SK-N-SH (cell line): ENCODE measurements at regions not wholly inside any gene's neighbourhood (a gene's known extent, or its start where the extent isn't known, plus 50 kb on each side); places are given as distances from the start of the nearest gene placed in this dataset.

ENCODE experiments used
- CTCF ChIA-PET: fragments of 300-600, 350-600 bp; formaldehyde crosslinking; extraction: SDS; loops from one replicate; lab custom pipeline; 2021; lab: Yijun Ruan, JAX
- POLR2A ChIA-PET: fragments of 350-600 bp; sonication (Branson Sonifier 250); formaldehyde crosslinking; extraction: SDS; loops from one replicate; lab custom pipeline; 2020; ENCODE audit warnings: antibody characterized with exemption, inconsistent platforms; lab: Yijun Ruan, JAX
- DNase-seq: peaks from one replicate; pipeline ENCODE4 v3.0.0; 2012
- H2AFZ ChIP-seq: fragments of 200-600 bp; sonication (generic); 2 replicates; pipeline ENCODE4 v1.8.1; 2016; ENCODE audit warnings: antibody characterized with exemption, mild to moderate bottlenecking, low read depth
- H3F3A ChIP-seq: fragments of 200-600 bp; sonication (generic); replicated peaks from 2 replicates; pipeline ENCODE3; 2016; ENCODE audit warnings: antibody characterized with exemption, mild to moderate bottlenecking; ENCODE audit not compliant: insufficient read depth
- H3K27ac ChIP-seq, 2 experiments: fragments of 200-500 bp in 1 of 2; fragments of 200-600 bp in 1 of 2; sonication (Bioruptor generic) in 1 of 2; sonication (generic), shearing (Covaris generic) in 1 of 2; 2 replicates each; pipeline versions ENCODE4 v1.5.1 to v1.6.1; 2014 to 2016; ENCODE audit warnings: low read depth in 2 of 2, inconsistent platforms in 1 of 2, low read length in 1 of 2, mild to moderate bottlenecking in 1 of 2, mixed read lengths in 1 of 2
- H3K27me3 ChIP-seq: fragments of 200-600 bp; sonication (generic), shearing (Covaris generic); 2 replicates; pipeline ENCODE4 v1.6.1; 2016; ENCODE audit warnings: mixed run types; ENCODE audit not compliant: insufficient read depth
- H3K36me3 ChIP-seq, 2 experiments: fragments of 200-500 bp in 1 of 2; fragments of 200-600 bp in 1 of 2; sonication (Bioruptor generic) in 1 of 2; sonication (generic) in 1 of 2; replicated peaks in 1 of 2; 2 replicates each; pipeline versions ENCODE3 to v1.5.1; 2014 to 2016; ENCODE audit warnings: low read length in 1 of 2, mild to moderate bottlenecking in 1 of 2; ENCODE audit not compliant: insufficient read depth in 2 of 2, control insufficient read depth in 1 of 2
- H3K4me1 ChIP-seq, 2 experiments: fragments of 200-500 bp in 1 of 2; fragments of 200-600 bp in 1 of 2; sonication (Bioruptor generic) in 1 of 2; sonication (generic), shearing (Covaris generic) in 1 of 2; 2 replicates each; pipeline versions ENCODE4 v1.5.1 to v1.6.1; 2014 to 2016; ENCODE audit warnings: low read depth in 1 of 2, low read length in 1 of 2, mixed run types in 1 of 2; ENCODE audit not compliant: insufficient read depth in 2 of 2, control insufficient read depth in 1 of 2
- H3K4me2 ChIP-seq: fragments of 200-600 bp; sonication (generic), shearing (Covaris generic); 2 replicates; pipeline ENCODE4 v1.6.1; 2017; ENCODE audit warnings: mixed run types
- H3K4me3 ChIP-seq, 2 experiments: fragments of 200-500 bp in 1 of 2; fragments of 200-600 bp in 1 of 2; sonication (Bioruptor generic) in 1 of 2; sonication (generic), shearing (Covaris generic) in 1 of 2; 2 replicates each; pipeline versions ENCODE4 v1.5.1 to v1.8.1; 2014 to 2016; ENCODE audit warnings: low read depth in 2 of 2, inconsistent platforms in 1 of 2, low read length in 1 of 2, mild to moderate bottlenecking in 1 of 2, mixed read lengths in 1 of 2, moderate library complexity in 1 of 2
- H3K79me2 ChIP-seq: fragments of 200-600 bp; sonication (generic); 2 replicates; pipeline ENCODE4 v1.8.1; 2017; ENCODE audit warnings: mild to moderate bottlenecking; ENCODE audit not compliant: insufficient read depth
- H3K9ac ChIP-seq: fragments of 200-600 bp; sonication (generic); 2 replicates; pipeline ENCODE4 v1.6.1; 2017; ENCODE audit warnings: mixed run types
- H3K9me2 ChIP-seq: fragments of 200-600 bp; sonication (generic); 2 replicates; pipeline ENCODE4 v1.6.1; 2017; ENCODE audit warnings: mixed run types
- H3K9me3 ChIP-seq: fragments of 200-600 bp; sonication (generic); 2 replicates; pipeline ENCODE4 v1.6.1; 2017; ENCODE audit warnings: mixed run types, mild to moderate bottlenecking, moderate library complexity
- H4K20me1 ChIP-seq: fragments of 200-600 bp; sonication (generic); 2 replicates; pipeline ENCODE4 v1.6.1; 2017; ENCODE audit warnings: mild to moderate bottlenecking, mixed run types; ENCODE audit not compliant: insufficient read depth
- CHD2 ChIP-seq: fragments of 150-350 bp; IDR thresholded peaks from 2 replicates; pipeline ENCODE4 v1.6.1; 2018; ENCODE audit warnings: low read length; ENCODE audit not compliant: partially characterized antibody
- ELF1 ChIP-seq: IDR thresholded peaks from 2 replicates; pipeline ENCODE4 v1.4.0; 2012
- EP300 ChIP-seq, 2 experiments: IDR thresholded peaks; 2 replicates each; pipeline versions ENCODE4 v1.4.0 to v1.6.1; 2012; ENCODE audit warnings: borderline replicate concordance in 1 of 2, low read depth in 1 of 2, low read length in 1 of 2
- EZH2phosphoT487 ChIP-seq: fragments of 200-600 bp; sonication (generic); IDR thresholded peaks from 2 replicates; pipeline ENCODE4 v1.6.1; 2017; ENCODE audit warnings: low read depth, mixed run types, mild to moderate bottlenecking, antibody characterized with exemption, moderate library complexity, borderline replicate concordance
- FOXJ3 ChIP-seq: sonication (generic); formaldehyde crosslinking; IDR thresholded peaks from 2 replicates; pipeline ENCODE4 v1.5.1; 2020; ENCODE audit warnings: mild to moderate bottlenecking, missing genetic modification reagents
- GABPA ChIP-seq: IDR thresholded peaks from 2 replicates; pipeline ENCODE4 v1.4.0; 2012; ENCODE audit warnings: low read depth, mild to moderate bottlenecking
- GATA2 ChIP-seq: sonication (generic); formaldehyde crosslinking; IDR thresholded peaks from 2 replicates; pipeline ENCODE4 v1.5.0; 2020; ENCODE audit warnings: mild to moderate bottlenecking, missing genetic modification reagents
- IRF3 ChIP-seq: fragments of 150-350 bp; IDR thresholded peaks from 2 replicates; pipeline ENCODE4 v1.6.1; 2016; ENCODE audit warnings: mild to moderate bottlenecking, low read depth, low read length
- NRF1 ChIP-seq: IDR thresholded peaks from 2 replicates; pipeline ENCODE4 v1.6.1; 2012; ENCODE audit warnings: low read depth, mild to moderate bottlenecking, low read length
- PBX3 ChIP-seq: IDR thresholded peaks from 2 replicates; pipeline ENCODE4; 2012
- RXRA ChIP-seq: IDR thresholded peaks from 2 replicates; pipeline ENCODE4 v1.4.0; 2012; ENCODE audit warnings: low read depth, mild to moderate bottlenecking, borderline replicate concordance
- TCF12 ChIP-seq: IDR thresholded peaks from 2 replicates; pipeline ENCODE4 v1.4.0; 2012
- TEAD4 ChIP-seq: IDR thresholded peaks from 2 replicates; pipeline ENCODE4 v1.4.0; 2012; ENCODE audit warnings: mild to moderate bottlenecking, borderline replicate concordance; ENCODE audit not compliant: insufficient read depth
- USF1 ChIP-seq: IDR thresholded peaks from 2 replicates; pipeline ENCODE4 v1.4.0; 2012; ENCODE audit warnings: low read depth, borderline replicate concordance
- USF2 ChIP-seq: fragments of 150-350 bp; IDR thresholded peaks from 2 replicates; pipeline ENCODE4 v1.6.1; 2017; ENCODE audit warnings: antibody characterized with exemption, low read length, low read depth, borderline replicate concordance
- YY1 ChIP-seq: IDR thresholded peaks from 2 replicates; pipeline ENCODE4 v1.4.0; 2012; ENCODE audit warnings: low read depth, mild to moderate bottlenecking
- ZBTB33 ChIP-seq: IDR thresholded peaks from 2 replicates; pipeline ENCODE4 v1.4.0; 2012; ENCODE audit warnings: low read depth, borderline replicate concordance
- WGBS: methylation state at CpG from one replicate; pipeline ENCODE4 v1.1.6; 2017; ENCODE audit warnings: low lambda C conversion rate; 5-methylcytosine and 5-hydroxymethylcytosine counted together

- CTCF ChIA-PET = no interaction called here
- H2AFZ ChIP-seq = no peak overlapping the region
- H3K4me3 ChIP-seq = no peak overlapping the region
- POLR2A ChIA-PET = no interaction called here
- 17% methylated on average over 1 of the region's 1 CpG for WGBS
- no peaks in the 10 kb centered on the region for H3K27me3 ChIP-seq
- H4K20me1 ChIP-seq = no peaks in the 10 kb centered on the region
- no peaks in the 10 kb centered on the region for H3K9me2 ChIP-seq
- H3K9me3 ChIP-seq = no peaks in the 10 kb centered on the region
- DNase-seq = no peak
- H3K4me2 ChIP-seq = no peak overlapping the region
- no peaks in the 10 kb centered on the region for H3K79me2 ChIP-seq
- no peak overlapping the region for H3K9ac ChIP-seq
- no peaks in the 10 kb centered on the region for H3K4me1 ChIP-seq
- H3F3A ChIP-seq = no peaks in the 10 kb centered on the region
- no peak for TF ChIP-seq FOXJ3 (CRISPR knock-in tag)
- TF ChIP-seq TEAD4 = no peak
- no peak for TF ChIP-seq ZBTB33
- TF ChIP-seq IRF3 = no peak
- TF ChIP-seq YY1 = no peak
- TF ChIP-seq PBX3 = no peak
- no peak for TF ChIP-seq RXRA
- TF ChIP-seq EZH2phosphoT487 = no peak
- no peak for TF ChIP-seq GATA2 (CRISPR knock-in tag)
- TF ChIP-seq GABPA = no peak
- no peak for TF ChIP-seq USF2
- no peak for TF ChIP-seq TCF12
- TF ChIP-seq USF1 = no peak
- TF ChIP-seq NRF1 = no peak
- no peak for TF ChIP-seq CHD2
- no peak for TF ChIP-seq EP300 (IDR thresholded peaks at IDR 0.05; ENCODE audit: borderline replicate concordance in 1 of 2, low read depth in 1 of 2, low read length in 1 of 2)
- TF ChIP-seq ELF1 = no peak
- TF ChIP-seq, all 33 proteins: peak for 0
- H3K36me3 ChIP-seq = no peaks in the 10 kb centered on the region
- H3K27ac ChIP-seq = no peak overlapping the region
Observed at GRCh38 chr10:16297069-16297468, 139.7 kb upstream of the PTER start.
